Sigmoid colon (tissue), 4 donors: ENCODE measurements at regions not wholly inside any gene's neighbourhood (a gene's known extent, or its start where the extent isn't known, plus 50 kb on each side); places are given as distances from the start of the nearest gene placed in this dataset.

Experiments
- CTCF ChIP-seq, 4 experiments: fragments of 450-650 bp in 3 of 4; fragments of 200-600 bp in 1 of 4; IDR thresholded peaks; one replicate each; pipeline ENCODE4 v1.5.1; 2016 to 2019; ENCODE audit warnings: antibody characterized with exemption in 4 of 4, mild to moderate bottlenecking in 3 of 4, moderate library complexity in 2 of 4
- EP300 ChIP-seq, 4 donors: sonication (generic); formaldehyde crosslinking; IDR thresholded peaks; one replicate each; pipeline ENCODE4 v1.6.1; 2017; ENCODE audit warnings: antibody characterized with exemption in 4 of 4
- POLR2A ChIP-seq, 2 donors: fragments of 450-650 bp; IDR thresholded peaks; one replicate each; pipeline ENCODE4 v1.6.1; 2016; ENCODE audit warnings: antibody characterized with exemption in 2 of 2, mild to moderate bottlenecking in 2 of 2, moderate library complexity in 2 of 2
- POLR2AphosphoS5 ChIP-seq, 4 donors: sonication (generic); formaldehyde crosslinking; IDR thresholded peaks; one replicate each; pipeline ENCODE4 v1.6.1; 2017; ENCODE audit warnings: antibody characterized with exemption in 4 of 4

- no peak for TF ChIP-seq EP300 (IDR thresholded peaks at IDR 0.05)
- TF ChIP-seq CTCF (IDR thresholded peaks at IDR 0.05) = no peak
- no peak for TF ChIP-seq POLR2A (IDR thresholded peaks at IDR 0.05)
- no peak for TF ChIP-seq POLR2AphosphoS5 (IDR thresholded peaks at IDR 0.05)
Observed at GRCh38 chr6:106744781-106745180, 115.4 kb downstream of the QRSL1 start.
